Urothelium cell line (cell line): ENCODE measurements at regions not wholly inside any gene's neighbourhood (a gene's known extent, or its start where the extent isn't known, plus 50 kb on each side); places are given as distances from the start of the nearest gene placed in this dataset.

ENCODE experiments used
- DNase-seq: peaks from one replicate; pipeline ENCODE4 v3.0.0; 2011; ENCODE audit warnings: low spot score, mixed read lengths
- FAIRE-seq: peaks from 2 replicates; lab custom pipeline; 2011; peaks lifted over from hg19 to GRCh38; lab: Jason Lieb, UNC

GRCh38 chr10:78737883-78738856 is 330.6 kb upstream of the ZMIZ1 start:
- FAIRE-seq (no peak), DNase-seq (no peak)

- DNase-seq, result no peak
- FAIRE-seq, result no peak
Measured at GRCh38 chr10:78738861-78739260, 329.9 kb upstream of the ZMIZ1 start.

GRCh38 chr10:78739444-78740053 is 329.2 kb upstream of the ZMIZ1 start:
- no peak for DNase-seq
- no peak for FAIRE-seq

DNA sequence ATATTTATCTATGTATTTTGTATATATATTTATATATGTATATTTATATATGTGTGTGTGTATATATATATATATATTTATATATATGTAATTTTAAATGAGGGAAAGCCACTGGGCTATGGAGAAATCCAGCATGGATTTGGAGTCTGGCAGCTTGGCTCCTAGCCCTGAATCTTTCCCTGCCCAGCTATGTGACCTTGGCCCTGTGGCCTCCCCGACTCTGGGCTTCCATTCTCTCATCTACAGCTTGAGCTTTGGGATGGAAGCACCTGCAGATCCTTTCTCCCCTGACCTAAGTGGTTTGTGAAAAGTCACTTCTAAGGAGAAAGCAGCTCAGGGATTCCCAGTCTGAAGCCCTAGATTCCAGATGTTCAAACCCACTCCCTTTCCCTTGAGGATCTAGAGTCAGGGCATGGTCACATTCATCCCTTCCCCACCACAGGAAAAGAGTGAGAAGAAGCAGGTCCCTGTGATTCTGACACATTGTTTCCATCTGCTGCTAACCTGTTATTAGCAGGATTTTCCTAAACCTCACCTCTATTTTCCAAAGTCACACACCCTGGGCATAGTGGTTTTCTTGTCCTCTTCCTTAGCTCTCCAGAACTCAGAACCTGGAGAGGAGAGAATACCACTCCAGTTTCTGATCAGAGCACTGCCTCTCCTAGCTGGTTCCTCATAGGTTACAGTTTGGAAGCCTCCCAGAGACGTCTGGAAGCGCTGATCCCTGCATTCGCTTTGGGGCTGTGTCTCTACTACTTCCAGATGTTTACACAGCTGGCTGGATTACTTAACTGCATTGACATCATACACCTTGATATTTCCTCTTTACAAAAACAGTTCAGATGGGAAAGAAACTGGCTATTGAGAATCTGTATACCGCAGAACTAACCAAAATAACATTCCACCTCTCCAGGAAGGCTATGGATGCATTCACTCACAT is 327.5 kb upstream of the ZMIZ1 start:
- no peak for DNase-seq
- FAIRE-seq, result no peak

- FAIRE-seq, result no peak
- DNase-seq, result no peak
Measured at GRCh38 chr10:78742406-78742729, 326.4 kb upstream of the ZMIZ1 start.

GRCh38 chr10:78742730-78743615 is 325.8 kb upstream of the ZMIZ1 start:
- no peak for FAIRE-seq
- no peak for DNase-seq

GRCh38 chr10:78744056-78744455 is 324.7 kb upstream of the ZMIZ1 start:
- DNase-seq (no peak), FAIRE-seq (no peak)

- FAIRE-seq, result no peak
- no peak for DNase-seq
Measured at GRCh38 chr10:78744491-78745090, 324.2 kb upstream of the ZMIZ1 start.

GRCh38 chr10:78745441-78745840 is 323.3 kb upstream of the ZMIZ1 start:
- DNase-seq (no peak), FAIRE-seq (no peak)

GRCh38 chr10:78746155-78746763 is 322.5 kb upstream of the ZMIZ1 start:
- no peak for DNase-seq
- no peak for FAIRE-seq

GRCh38 chr10:78747401-78748234 is 321.1 kb upstream of the ZMIZ1 start:
- FAIRE-seq (no peak), DNase-seq (no peak)

GRCh38 chr10:78748235-78748533 is 320.6 kb upstream of the ZMIZ1 start:
- DNase-seq (no peak), FAIRE-seq (no peak)

DNA sequence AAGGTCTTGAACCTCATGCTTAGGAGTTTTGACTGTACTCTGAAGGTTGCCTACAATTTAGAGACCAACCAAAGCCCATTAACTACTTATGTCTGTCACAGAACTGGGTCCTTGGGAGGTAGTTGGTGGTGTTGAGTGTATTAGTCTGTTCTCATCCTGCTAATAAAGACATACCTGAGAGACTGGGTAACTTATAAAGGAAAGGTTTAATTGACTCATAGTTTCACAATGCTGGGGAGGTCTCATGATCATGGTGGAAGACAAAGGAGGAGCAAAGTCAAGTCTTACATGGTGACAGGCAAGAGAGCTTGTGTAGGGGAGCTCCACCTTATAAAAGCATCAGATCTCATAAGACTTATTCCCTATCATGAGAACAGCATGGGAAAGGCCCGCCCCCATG is 319.6 kb upstream of the ZMIZ1 start:
- FAIRE-seq, result no peak

DNA sequence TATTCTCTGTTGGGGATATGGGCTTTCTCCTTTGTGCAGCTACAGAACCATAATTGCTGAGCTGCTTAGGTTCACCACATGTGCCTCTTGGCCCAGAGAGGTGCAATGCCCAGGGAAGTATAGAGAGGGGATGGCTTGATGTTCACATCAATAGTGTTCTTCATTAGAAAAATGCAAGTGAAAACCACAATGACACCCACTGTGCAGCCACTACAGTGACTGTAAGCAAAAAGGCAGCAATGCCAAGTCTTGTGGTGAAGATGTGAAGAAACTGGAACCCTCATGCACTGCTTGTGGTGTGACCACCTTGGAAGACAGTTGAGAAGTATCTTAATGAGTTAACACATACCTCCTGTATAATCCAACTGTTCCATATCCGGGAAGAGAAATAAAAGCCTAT is 318.9 kb upstream of the ZMIZ1 start:
- FAIRE-seq (no peak), DNase-seq (no peak)

More for the DNA sequence above, 319.6 kb upstream of the ZMIZ1 start:
- no peak for DNase-seq

GRCh38 chr10:78750418-78750817 is 318.3 kb upstream of the ZMIZ1 start:
- DNase-seq (no peak), FAIRE-seq (no peak)

- DNase-seq (no peak), FAIRE-seq (no peak)
Measured at GRCh38 chr10:78751716-78752115, 317.1 kb upstream of the ZMIZ1 start.

- DNase-seq (no peak), FAIRE-seq (no peak)
Measured at GRCh38 chr10:78752221-78752620, 316.5 kb upstream of the ZMIZ1 start.

DNA sequence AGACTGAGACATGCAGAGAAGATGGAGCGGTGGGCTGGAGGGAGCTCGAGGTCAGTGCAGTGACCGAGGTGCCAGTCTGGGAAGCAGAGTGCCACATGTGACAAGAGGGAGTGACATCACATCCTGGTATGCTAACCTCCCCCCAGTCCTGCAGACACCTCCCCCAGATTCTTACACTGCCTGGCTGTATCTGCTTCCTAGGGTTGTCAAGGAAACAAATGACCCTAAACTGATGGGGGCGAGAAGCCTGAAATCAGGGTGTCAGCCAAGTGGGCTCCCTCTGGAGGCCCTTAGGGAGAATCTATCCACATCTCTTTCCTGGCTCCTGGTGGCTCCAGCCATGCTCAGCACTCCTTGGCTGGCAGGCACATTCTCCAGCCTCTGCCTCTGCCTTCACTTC is 316.1 kb upstream of the ZMIZ1 start:
- no peak for FAIRE-seq
- no peak for DNase-seq
